ENCODE measurements at regions not wholly inside any gene's neighbourhood (a gene's known extent, or its start where the extent isn't known, plus 50 kb on each side); places are given as distances from the start of the nearest gene placed in this dataset.

DNA sequence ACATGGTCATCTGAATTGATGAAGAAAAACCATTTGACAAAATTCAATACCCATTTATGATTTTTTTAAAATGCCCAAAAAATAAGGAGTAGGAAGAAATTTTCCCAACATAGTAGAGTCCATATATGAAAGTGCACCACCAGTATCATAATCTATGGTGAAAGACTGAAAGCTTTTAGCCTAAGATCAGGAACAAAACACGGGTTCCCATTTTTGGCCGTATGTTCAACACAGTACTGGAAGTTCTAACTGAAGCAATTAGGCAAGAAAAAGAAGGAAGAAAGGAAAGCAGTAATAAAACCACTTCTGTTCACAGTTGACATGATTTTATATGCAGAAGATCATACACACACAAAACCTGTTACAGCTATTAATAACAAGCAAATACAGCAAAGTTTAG, 227.8 kb upstream of the RAB4A start:
- Histone ChIP-seq H3K36me3 (replicated peaks in 1 of 2) (no peaks in the 10 kb centered on the region), H3K27ac (no peak overlapping the region), H3K9me3 (replicated peaks in 1 of 3) (no peaks in the 10 kb centered on the region), H3K4me3 (no peak overlapping the region), H3K27me3 (no peaks in the 10 kb centered on the region), H3K4me1 (replicated peaks in 1 of 2) (no peaks in the 10 kb centered on the region)
- TF ChIP-seq, protein P1, sequence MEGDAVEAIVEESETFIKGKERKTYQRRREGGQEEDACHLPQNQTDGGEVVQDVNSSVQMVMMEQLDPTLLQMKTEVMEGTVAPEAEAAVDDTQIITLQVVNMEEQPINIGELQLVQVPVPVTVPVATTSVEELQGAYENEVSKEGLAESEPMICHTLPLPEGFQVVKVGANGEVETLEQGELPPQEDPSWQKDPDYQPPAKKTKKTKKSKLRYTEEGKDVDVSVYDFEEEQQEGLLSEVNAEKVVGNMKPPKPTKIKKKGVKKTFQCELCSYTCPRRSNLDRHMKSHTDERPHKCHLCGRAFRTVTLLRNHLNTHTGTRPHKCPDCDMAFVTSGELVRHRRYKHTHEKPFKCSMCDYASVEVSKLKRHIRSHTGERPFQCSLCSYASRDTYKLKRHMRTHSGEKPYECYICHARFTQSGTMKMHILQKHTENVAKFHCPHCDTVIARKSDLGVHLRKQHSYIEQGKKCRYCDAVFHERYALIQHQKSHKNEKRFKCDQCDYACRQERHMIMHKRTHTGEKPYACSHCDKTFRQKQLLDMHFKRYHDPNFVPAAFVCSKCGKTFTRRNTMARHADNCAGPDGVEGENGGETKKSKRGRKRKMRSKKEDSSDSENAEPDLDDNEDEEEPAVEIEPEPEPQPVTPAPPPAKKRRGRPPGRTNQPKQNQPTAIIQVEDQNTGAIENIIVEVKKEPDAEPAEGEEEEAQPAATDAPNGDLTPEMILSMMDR (IDR thresholded peaks at IDR 0.05) = no peak
- TF ChIP-seq POLR2A (IDR thresholded peaks at IDR 0.05) = no peak
- WGBS, 4 donors = 65 to 77% (median 74%) methylated on average over 2 of the region's 2 CpGs
- intact Hi-C loops (cut with DNase I) = no loop called here
- DNase-seq = peak in 1 of 7 donors; percentile 18

DNA sequence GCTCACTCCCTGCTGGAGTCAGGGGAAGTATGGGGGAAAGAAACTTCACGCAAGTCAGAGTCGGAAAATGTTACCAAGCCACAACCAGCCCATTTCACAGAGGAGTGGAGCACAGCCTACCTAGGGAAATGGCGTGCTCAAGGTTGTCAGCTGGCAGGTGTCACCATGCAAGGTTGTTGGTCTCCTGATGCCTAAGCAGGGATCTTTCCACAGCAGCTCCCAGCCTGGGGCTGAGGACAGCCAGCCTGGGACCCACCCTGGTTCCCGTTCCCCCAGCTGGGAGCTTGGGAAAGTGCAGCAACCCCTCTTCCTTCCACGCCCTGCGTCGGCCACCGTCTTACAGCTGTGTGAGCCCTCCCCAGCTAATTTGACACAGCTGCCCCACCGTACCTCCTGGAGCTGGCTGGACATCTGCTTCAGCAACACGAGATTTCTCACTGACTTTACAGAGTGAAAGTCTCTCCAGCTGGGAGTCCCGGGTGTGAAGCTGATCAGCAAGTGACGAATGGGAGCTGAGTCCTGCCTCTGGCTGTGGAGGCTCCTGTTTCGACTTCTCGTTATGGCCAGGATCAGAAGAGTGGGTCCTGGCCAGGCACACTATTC, 224.6 kb upstream of the RAB4A start:
- no peak for TF ChIP-seq POLR2A (IDR thresholded peaks at IDR 0.05)
- TF ChIP-seq, protein P1 (IDR thresholded peaks at IDR 0.05) = no peak
- DNase-seq = peak in 1 of 7 donors; percentile 14
- 75 to 85% (median 78%) methylated on average over 11 to 14 of the region's 14 CpGs for WGBS, 4 donors
- H3K4me3 ChIP-seq = no peak overlapping the region
- no peaks in the 10 kb centered on the region for H3K4me1 ChIP-seq (replicated peaks in 1 of 2)
- H3K27me3 ChIP-seq = no peaks in the 10 kb centered on the region
- H3K36me3 ChIP-seq (replicated peaks in 1 of 2) = no peaks in the 10 kb centered on the region
- H3K9me3 ChIP-seq (replicated peaks in 1 of 3) = no peaks in the 10 kb centered on the region
- no peak overlapping the region for H3K27ac ChIP-seq
- intact Hi-C loops (cut with DNase I) = no loop called here

DNA sequence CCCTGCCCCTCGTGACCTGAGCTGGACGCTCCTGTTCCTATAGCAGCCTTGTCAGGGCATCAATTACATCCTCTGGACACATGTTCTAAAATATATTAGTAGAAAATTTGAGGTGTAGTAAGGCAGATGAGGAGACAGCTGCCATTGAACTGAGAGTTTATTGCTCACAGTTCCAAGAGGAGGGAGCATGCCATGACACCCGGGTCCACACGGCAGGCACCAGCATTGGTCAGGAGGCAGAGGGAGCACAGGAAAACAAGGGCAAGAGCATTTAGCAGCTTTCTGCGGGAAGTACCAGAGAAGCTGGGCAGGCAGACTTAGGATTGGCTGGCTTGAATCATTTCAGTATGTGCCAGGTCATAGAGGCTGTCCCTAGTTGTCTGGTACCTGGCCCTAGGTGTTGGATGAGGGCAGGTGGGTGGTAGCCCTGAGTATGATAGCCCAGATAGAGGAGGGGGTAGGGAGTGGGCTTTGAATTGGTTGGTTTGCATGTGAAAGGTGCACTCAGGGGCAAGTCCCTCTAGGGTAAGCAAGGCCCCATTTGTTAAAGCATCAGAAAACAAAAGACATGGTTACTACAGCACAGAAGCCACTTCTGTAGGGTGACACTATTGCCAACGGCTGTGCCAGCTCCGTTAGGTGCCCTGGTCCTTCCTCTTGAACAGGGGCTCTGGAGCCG, 223.6 kb upstream of the RAB4A start:
- no peak for TF ChIP-seq POLR2A (IDR thresholded peaks at IDR 0.05)
- TF ChIP-seq, protein P1 (IDR thresholded peaks at IDR 0.05) = no peak
- H3K27me3 ChIP-seq = no peaks in the 10 kb centered on the region
- no peaks in the 10 kb centered on the region for H3K36me3 ChIP-seq (replicated peaks in 1 of 2)
- H3K4me1 ChIP-seq (replicated peaks in 1 of 2) = no peaks in the 10 kb centered on the region
- intact Hi-C loops (cut with DNase I) = no loop called here
- 86 to 94% (median 91%) methylated on average over 6 to 8 of the region's 8 CpGs for WGBS, 4 donors
- H3K27ac ChIP-seq = no peak overlapping the region
- H3K9me3 ChIP-seq (replicated peaks in 1 of 3) = no peaks in the 10 kb centered on the region
- peak in 1 of 7 donors; percentile 13 for DNase-seq
- no peak overlapping the region for H3K4me3 ChIP-seq

DNA sequence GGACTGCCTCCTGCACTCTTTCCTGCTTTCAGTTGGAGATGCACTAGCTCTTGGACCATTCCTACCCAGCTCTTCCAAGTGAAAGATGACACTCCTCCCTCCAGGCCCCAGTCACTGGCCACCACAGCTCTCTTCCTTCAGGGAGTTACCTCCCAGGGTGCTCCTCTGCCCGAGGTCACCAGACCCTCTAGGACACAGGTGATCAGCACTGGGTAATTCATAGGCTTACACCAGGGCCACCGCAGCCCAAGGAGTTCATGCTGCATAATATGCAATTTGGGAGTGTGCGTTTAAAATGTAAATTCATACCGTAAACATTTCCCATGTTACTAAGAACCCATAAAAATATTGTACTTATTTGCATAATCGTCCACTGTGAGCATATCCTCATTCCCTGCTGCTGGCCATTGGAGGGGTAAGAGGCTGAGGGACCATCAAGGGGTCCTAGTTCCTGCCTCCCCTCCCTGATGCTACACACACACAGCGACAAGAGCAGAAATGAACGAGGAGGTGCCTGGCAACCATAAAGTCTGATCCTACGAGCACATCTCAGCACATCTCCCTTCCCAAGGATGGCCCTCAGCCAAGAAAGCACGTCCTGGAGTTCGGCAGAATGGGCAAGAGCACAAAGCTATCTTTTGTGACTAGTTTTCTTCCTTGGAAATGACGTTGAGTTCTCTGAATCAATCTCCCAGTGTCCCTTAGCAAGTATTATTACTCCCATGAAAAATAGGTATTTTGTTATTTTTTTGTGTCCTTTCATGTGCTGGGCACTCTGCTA, 222.9 kb upstream of the RAB4A start:
- TF ChIP-seq, protein P1 (IDR thresholded peaks at IDR 0.05) = no peak
- no peak for TF ChIP-seq POLR2A (IDR thresholded peaks at IDR 0.05)
- Histone ChIP-seq H3K27me3 (no peaks in the 10 kb centered on the region), H3K4me1 (replicated peaks in 1 of 2) (no peaks in the 10 kb centered on the region), H3K36me3 (replicated peaks in 1 of 2) (no peaks in the 10 kb centered on the region), H3K9me3 (replicated peaks in 1 of 3) (no peaks in the 10 kb centered on the region), H3K4me3 (no peak overlapping the region), H3K27ac (no peak overlapping the region)
- intact Hi-C loops (cut with DNase I) = no loop called here
- WGBS, 4 donors = 77 to 88% (median 84%) methylated on average over 11 of the region's 11 CpGs
- peak in 1 of 7 donors; percentile 42 for DNase-seq
